ENCODE measurements at regions not wholly inside any gene's neighbourhood (a gene's known extent, or its start where the extent isn't known, plus 50 kb on each side); places are given as distances from the start of the nearest gene placed in this dataset.

DNA sequence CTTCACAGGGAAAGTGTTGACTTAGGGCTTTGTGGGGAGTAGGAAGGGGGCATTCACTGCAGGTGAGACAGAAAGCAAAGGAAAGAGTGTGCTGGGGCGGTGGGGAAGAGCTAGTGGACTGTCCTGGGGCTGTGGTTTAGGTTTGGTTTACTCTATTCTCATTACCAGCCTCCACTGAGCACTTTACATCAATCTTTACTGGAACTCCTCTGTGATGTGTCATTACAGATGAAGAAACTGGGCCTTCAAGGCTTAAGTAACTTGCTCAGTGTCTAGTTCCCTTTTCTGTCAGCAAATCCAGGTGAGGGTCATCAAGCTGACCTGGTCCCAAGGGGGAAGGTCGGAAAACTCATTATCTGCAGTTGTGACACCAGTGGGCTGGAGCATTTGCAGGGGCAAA, 120.2 kb upstream of the PFN2 start:
- TF ChIP-seq EP300 (IDR thresholded peaks at IDR 0.05), result no peak
- TF ChIP-seq, protein P1, sequence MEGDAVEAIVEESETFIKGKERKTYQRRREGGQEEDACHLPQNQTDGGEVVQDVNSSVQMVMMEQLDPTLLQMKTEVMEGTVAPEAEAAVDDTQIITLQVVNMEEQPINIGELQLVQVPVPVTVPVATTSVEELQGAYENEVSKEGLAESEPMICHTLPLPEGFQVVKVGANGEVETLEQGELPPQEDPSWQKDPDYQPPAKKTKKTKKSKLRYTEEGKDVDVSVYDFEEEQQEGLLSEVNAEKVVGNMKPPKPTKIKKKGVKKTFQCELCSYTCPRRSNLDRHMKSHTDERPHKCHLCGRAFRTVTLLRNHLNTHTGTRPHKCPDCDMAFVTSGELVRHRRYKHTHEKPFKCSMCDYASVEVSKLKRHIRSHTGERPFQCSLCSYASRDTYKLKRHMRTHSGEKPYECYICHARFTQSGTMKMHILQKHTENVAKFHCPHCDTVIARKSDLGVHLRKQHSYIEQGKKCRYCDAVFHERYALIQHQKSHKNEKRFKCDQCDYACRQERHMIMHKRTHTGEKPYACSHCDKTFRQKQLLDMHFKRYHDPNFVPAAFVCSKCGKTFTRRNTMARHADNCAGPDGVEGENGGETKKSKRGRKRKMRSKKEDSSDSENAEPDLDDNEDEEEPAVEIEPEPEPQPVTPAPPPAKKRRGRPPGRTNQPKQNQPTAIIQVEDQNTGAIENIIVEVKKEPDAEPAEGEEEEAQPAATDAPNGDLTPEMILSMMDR (IDR thresholded peaks at IDR 0.05), result no peak
- TF ChIP-seq POLR2A (IDR thresholded peaks at IDR 0.05), result no peak
- TF ChIP-seq POLR2AphosphoS5 (IDR thresholded peaks at IDR 0.05), result no peak

Measured in gastroesophageal sphincter (tissue), 3 donors.